PC-9 (cell line): ENCODE measurements at regions not wholly inside any gene's neighbourhood (a gene's known extent, or its start where the extent isn't known, plus 50 kb on each side); places are given as distances from the start of the nearest gene placed in this dataset.

ENCODE experiments used
- BruUV-seq: library from RNA; stranded (reverse); fragments of 400-500 nt; replicated peaks from 2 replicates; lab custom pipeline; 2021; lab: Mats Ljungman, UMichigan
- CTCF ChIA-PET: fragments of 300-600 bp; sonication (Branson Sonifier 250); formaldehyde crosslinking; loops from one replicate; lab custom pipeline; 2022; ENCODE audit warnings: antibody characterized with exemption; lab: Charles Lee
- POLR2A ChIA-PET: fragments of 300-600 bp; sonication (Branson Sonifier 250); formaldehyde crosslinking; loops from one replicate; lab custom pipeline; 2022; ENCODE audit warnings: antibody characterized with exemption; ENCODE audit not compliant: unreplicated experiment; lab: Charles Lee
- DNase-seq, 2 experiments: peaks; one replicate each; pipeline versions ENCODE4 v3.0.0 to v3.0.0-alpha.2; 2015 to 2022; ENCODE audit warnings: mixed read lengths in 1 of 2
- H2AFZ ChIP-seq: fragments of 200-600 bp; sonication (generic); 2 replicates; pipeline ENCODE4 v1.8.1; 2017; ENCODE audit warnings: antibody characterized with exemption
- H3F3A ChIP-seq: fragments of 200-600 bp; sonication (generic); 2 replicates; pipeline ENCODE4 v1.8.1; 2017; ENCODE audit warnings: antibody characterized with exemption, mild to moderate bottlenecking, low read depth; ENCODE audit not compliant: insufficient read depth
- H3K27ac ChIP-seq: fragments of 200-600 bp; sonication (generic); 2 replicates; pipeline ENCODE4 v1.6.1; 2016; ENCODE audit warnings: mixed run types
- H3K27me3 ChIP-seq: fragments of 200-600 bp; sonication (generic); 2 replicates; pipeline ENCODE4 v1.6.1; 2016; ENCODE audit warnings: low read depth, mixed run types; ENCODE audit not compliant: insufficient read depth
- H3K36me3 ChIP-seq: fragments of 200-600 bp; sonication (generic); 2 replicates; pipeline ENCODE4 v1.6.1; 2016; ENCODE audit warnings: low read depth, mixed run types
- H3K4me1 ChIP-seq: fragments of 200-600 bp; sonication (generic); replicated peaks from 2 replicates; pipeline ENCODE4 v1.6.1; 2016; ENCODE audit warnings: mixed run types; ENCODE audit not compliant: insufficient read depth
- H3K4me2 ChIP-seq: fragments of 200-600 bp; sonication (generic); 2 replicates; pipeline ENCODE4 v1.6.1; 2017; ENCODE audit warnings: mixed run types
- H3K4me3 ChIP-seq: fragments of 200-600 bp; sonication (generic); 2 replicates; pipeline ENCODE4 v1.6.1; 2016; ENCODE audit warnings: mixed run types
- H3K79me2 ChIP-seq: fragments of 200-600 bp; sonication (generic); 2 replicates; pipeline ENCODE4 v1.6.1; 2017; ENCODE audit warnings: low read depth, mixed run types
- H3K9me2 ChIP-seq: fragments of 200-600 bp; sonication (generic); 2 replicates; pipeline ENCODE4 v1.8.1; 2017; ENCODE audit warnings: mild to moderate bottlenecking; ENCODE audit not compliant: insufficient read depth
- H3K9me3 ChIP-seq: fragments of 200-600 bp; sonication (generic); 2 replicates; pipeline ENCODE4 v1.8.1; 2016; ENCODE audit warnings: low read depth; ENCODE audit not compliant: insufficient read depth
- H4K20me1 ChIP-seq: fragments of 200-600 bp; sonication (generic); 2 replicates; pipeline ENCODE4 v1.8.1; 2017; ENCODE audit not compliant: insufficient read depth
- CTCF ChIP-seq: fragments of 200-600 bp; sonication (generic); conservative IDR thresholded peaks from 2 replicates; pipeline ENCODE4 v1.6.1; 2017; ENCODE audit warnings: mixed run types, antibody characterized with exemption, mild to moderate bottlenecking, moderate library complexity
- EZH2 ChIP-seq: fragments of 200-600 bp; sonication (generic); IDR thresholded peaks from 2 replicates; pipeline ENCODE4 v1.8.0; 2017; ENCODE audit warnings: antibody characterized with exemption, low read depth
- intact Hi-C: fragments of 100-400 bp; cut with micrococcal nuclease; formaldehyde crosslinking; loops from one replicate; pipeline ENCODE4 v1.10.0; 2022; ENCODE audit not compliant: unreplicated experiment

- BruUV-seq: no TSS peak
- Histone ChIP-seq H3K4me3 (no peak overlapping the region), H3K27ac (no peak overlapping the region), H3K9me2 (no peaks in the 10 kb centered on the region), H3K79me2 (no peaks in the 10 kb centered on the region), H3K4me1 (no peaks in the 10 kb centered on the region), H2AFZ (no peak overlapping the region), H3K9me3 (no peaks in the 10 kb centered on the region), H4K20me1 (no peaks in the 10 kb centered on the region), H3K4me2 (no peak overlapping the region), H3K27me3 (no peaks in the 10 kb centered on the region), H3K36me3 (no peaks in the 10 kb centered on the region), H3F3A (no peaks in the 10 kb centered on the region)
- TF ChIP-seq EZH2 (no peak), CTCF (no peak)
- CTCF ChIA-PET: no interaction called here
- no peak for DNase-seq
- intact Hi-C loops: no loop called here
- POLR2A ChIA-PET: no interaction called here
Observed at GRCh38 chr2:45301307-45302277, 292.3 kb upstream of the SIX2 start.

- no peak for DNase-seq
- TF ChIP-seq EZH2 (no peak), CTCF (no peak)
- Histone ChIP-seq H3K36me3 (no peaks in the 10 kb centered on the region), H3K9me2 (no peaks in the 10 kb centered on the region), H3K9me3 (no peaks in the 10 kb centered on the region), H4K20me1 (no peaks in the 10 kb centered on the region), H3K27me3 (no peaks in the 10 kb centered on the region), H3K4me1 (no peaks in the 10 kb centered on the region), H3K79me2 (no peaks in the 10 kb centered on the region), H3K4me3 (no peak overlapping the region), H2AFZ (no peak overlapping the region), H3K27ac (no peak overlapping the region), H3F3A (no peaks in the 10 kb centered on the region), H3K4me2 (no peak overlapping the region)
- CTCF ChIA-PET: no interaction called here
- POLR2A ChIA-PET: no interaction called here
- BruUV-seq: no TSS peak
- intact Hi-C loops: no loop called here
Observed at GRCh38 chr2:45300026-45300750, 290.9 kb upstream of the SIX2 start.

- H3K27me3 ChIP-seq: no peaks in the 10 kb centered on the region
- no peak overlapping the region for H3K4me2 ChIP-seq
- no peaks in the 10 kb centered on the region for H4K20me1 ChIP-seq
- H3K4me1 ChIP-seq: no peaks in the 10 kb centered on the region
- no peaks in the 10 kb centered on the region for H3K36me3 ChIP-seq
- H3F3A ChIP-seq: no peaks in the 10 kb centered on the region
- no peaks in the 10 kb centered on the region for H3K9me3 ChIP-seq
- POLR2A ChIA-PET: no interaction called here
- no peak overlapping the region for H3K4me3 ChIP-seq
- no peaks in the 10 kb centered on the region for H3K79me2 ChIP-seq
- CTCF ChIA-PET: no interaction called here
- H3K9me2 ChIP-seq: no peaks in the 10 kb centered on the region
- DNase-seq: no peak
- TF ChIP-seq CTCF: no peak
- no peak for TF ChIP-seq EZH2
- no peak overlapping the region for H2AFZ ChIP-seq
- BruUV-seq: no TSS peak
- no peak overlapping the region for H3K27ac ChIP-seq
- intact Hi-C loops: no loop called here
Observed at GRCh38 chr2:45299361-45299760, 290.1 kb upstream of the SIX2 start.
